RKO (cell line): ENCODE measurements at regions not wholly inside any gene's neighbourhood (a gene's known extent, or its start where the extent isn't known, plus 50 kb on each side); places are given as distances from the start of the nearest gene placed in this dataset.
"Not testable (repeated sequence)": the region's sequence is repeated elsewhere in the genome, so short reads cannot be mapped to it uniquely, and the experiment has no call there.

Experiments
- DNase-seq: peaks from one replicate; pipeline ENCODE4 v3.0.0-alpha.2; 2016; ENCODE audit warnings: low spot score

DNA sequence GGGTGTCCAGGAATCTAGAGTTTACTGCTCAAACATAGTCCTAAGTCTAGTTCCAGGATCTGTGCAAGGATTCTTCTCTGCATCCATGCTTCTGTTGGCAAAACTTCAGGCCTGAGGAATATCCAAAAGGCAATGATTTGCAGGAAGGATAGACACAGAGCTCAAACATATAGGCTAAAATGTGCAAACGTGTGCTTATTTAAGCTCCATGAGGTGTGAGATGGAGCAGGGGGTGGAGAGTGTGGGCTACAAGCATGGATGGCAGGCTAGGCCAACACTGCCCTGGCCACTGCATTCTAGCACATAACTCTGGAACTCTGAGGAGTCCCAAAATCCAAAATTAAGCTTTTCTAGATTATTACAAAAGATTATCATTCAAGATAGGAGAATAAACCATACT, 301.1 kb downstream of the PAX3 start:
- DNase-seq, result no peak

DNA sequence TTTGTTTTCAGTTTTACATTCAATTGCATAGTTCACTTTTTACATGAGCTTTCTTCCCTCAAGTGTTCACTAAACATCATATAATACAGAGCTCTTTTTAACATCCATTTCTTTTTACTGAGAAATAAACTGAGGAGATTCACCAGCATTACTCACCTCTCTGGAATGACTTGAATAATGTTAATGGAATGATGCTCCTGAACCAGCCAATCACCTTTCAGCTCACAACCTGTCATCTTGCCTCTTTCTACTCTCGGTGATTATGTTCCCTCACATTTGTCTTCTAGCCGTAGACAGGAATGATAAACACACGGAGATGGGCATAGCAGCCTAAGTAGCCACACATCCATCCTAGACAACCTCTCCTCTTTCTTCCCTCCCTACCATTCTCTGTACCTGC, 301.7 kb downstream of the PAX3 start:
- peak; percentile 41 for DNase-seq

DNA sequence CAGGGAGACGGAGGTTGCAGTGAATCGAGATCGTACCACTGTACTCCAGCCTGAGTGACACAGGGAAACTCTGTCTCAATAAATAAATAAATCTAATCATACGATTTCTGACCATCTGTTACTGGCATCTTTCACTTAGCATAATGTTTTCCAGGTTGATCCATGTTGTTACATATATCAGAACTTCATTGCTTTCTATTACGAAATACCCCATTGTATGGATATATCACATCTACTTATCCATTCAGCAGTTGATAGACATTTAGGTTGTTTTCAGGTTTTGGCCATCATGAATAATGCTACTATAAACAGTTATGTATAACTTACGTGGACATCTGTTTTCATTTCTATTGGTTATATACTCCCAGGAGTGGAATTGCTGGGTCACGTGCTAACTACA, 303.9 kb downstream of the PAX3 start:
- DNase-seq, result no peak

DNA sequence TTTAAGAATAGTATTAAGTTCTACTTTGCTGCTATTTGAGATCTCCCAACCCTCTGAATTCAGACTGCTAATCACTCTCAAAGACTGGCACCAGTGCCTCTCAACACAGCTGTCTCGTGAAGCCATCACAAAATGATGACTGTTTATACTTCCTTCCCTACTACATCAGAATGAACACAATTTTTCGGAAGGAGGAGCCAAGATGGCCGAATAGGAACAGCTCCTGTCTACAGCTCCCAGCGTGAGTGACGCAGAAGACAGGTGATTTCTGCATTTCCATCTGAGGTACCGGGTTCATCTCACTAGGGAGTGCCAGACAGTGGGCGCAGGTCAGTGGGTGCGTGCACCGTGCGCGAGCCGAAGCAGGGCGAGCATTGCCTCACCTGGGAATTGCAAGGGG, 314.4 kb downstream of the PAX3 start:
- DNase-seq, result not testable (repeated sequence)

DNA sequence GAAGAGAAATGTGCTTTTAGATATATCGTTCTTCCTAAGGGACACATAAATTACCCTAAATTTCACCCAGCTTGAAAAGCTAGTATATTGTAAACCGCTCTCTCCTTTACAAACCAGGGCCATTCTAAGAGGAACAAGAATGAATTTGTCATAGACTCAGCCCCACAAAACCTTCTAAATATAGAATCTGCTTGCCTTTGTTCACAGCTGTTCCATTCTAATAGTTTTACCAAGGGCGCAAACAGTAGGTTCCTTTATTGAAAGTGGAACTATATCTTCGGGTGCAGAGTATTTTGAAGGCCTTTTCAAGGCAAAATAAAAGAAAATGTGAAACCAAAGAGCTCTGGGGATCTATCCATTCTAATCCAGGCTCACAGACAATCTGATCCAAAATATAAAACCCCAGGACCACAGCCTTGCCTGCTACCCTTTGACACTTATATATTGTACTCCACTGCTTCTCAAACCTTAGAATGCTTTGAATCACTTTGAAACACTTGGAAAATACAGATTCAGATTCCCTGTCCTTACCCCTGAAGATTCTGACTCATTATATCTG, 316.8 kb downstream of the PAX3 start:
- no peak for DNase-seq

DNA sequence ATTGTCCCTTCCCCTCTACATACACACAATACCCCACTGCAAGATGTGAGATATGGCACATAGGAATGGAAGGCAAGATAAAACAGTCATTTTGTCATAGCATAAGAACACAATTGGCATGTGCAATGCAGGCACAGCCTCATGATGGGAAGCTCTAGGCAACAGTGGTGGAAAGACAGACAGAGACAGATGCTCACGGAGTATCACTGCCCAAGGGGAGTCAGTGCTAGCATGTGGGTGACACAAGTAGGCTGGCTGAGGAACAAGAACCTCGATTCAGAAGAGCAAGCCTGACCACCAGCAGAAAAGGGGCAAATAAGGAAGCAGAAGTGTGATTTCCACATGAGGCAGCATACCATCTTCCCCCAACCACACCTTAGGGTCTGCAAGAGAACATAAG, 323.6 kb downstream of the PAX3 start:
- no peak for DNase-seq

DNA sequence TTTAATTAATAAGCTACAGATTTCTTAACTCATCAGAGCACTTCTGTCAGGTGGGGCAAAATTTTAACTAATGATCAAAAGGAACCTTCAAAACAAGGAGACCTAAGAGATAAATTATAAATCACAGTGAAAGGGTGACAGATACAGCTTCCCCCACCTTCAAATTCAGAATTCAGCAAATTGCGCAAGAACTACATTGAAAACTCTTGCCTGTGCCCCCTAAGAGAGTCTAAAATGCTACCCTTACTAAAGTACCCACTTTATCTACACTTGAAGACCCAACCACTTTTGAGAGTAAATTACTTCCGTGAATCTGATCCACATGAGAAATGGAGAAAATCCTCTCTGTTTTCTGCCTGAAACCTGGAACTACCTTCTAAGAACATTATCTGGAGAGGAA, 324.9 kb downstream of the PAX3 start:
- no peak for DNase-seq

DNA sequence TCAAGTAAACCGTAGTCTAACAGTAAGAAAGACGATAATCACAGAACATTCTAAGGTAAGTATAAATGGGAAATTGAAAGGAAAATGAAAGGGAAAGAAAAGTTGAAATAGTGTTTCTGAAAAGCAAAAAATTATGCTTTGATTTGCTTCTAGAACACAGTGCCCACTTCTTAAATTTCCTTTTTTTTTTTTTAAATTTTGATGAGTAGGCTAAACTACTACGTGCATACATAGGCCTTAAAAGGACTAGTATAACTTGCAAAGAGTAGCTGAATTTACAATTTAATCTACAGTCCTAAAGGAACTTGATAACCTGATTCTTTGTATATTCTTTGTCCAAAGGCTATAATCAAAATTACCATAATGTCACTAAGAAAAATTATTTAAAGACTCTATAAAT, 325.3 kb downstream of the PAX3 start:
- DNase-seq, result no peak

DNA sequence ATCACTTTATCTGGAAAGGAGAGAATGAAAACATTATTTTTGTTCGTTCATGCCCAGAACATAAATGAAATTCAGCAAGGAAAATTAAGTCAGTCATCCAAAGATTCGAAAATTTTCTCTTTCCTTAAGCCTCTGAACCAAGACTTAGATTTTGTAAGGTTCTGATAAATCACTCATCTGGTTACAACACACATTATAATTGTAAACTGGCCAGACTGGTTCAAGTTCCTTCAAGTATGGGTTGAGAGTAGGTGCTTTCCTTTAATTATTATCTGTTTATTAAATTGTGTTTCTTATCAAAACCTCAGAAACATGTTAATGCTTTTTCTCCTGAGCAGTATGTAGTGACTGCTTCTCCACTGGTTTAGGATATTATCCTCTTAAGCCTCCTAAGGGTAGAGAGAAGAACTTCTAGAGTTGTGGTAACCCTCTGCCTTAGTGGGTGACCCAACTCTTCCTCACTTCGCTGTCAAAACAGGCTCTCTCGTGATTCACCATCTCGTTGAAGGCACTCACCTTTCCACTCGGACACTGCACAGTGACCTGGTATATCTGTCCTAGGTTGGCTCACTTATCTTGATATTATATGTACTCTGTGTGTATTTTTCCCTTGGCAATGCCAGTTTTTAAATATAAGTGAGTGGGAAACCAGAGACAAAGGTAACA, 325.9 kb downstream of the PAX3 start:
- no peak for DNase-seq

DNA sequence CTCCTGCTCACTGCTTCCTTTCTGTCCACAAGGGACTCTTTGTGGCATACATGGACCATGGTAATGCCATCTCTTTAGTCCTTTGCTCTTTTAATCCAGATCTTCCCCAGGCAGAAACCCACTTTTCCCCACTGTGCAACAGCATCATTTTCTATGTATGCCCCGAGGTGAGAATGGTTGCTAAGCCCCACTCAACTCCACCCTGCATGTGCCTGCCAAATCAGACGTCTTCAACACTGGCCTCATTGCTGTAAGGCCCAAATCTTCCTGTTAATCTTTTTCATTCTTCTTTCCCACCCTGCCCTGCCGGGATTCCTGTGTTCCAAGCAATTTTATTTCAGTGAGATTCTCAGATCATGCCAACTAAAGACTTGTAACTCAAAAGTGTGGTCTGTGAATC, 328.4 kb downstream of the PAX3 start:
- no peak for DNase-seq

DNA sequence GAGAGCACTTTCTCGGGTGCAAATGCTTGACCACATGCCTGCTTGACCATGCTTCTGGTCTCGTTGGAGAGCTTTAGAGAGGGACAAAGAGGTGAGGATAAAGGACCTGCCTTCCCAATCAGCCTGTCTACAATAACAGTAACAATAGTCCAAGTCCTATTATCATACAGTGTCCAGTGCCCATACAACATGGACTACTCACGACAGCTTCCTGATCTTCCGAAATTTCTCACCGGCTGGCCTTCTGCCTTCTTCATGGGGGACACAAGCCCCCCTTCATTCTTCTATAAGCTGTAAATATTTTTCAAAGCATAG, 329.0 kb downstream of the PAX3 start:
- DNase-seq, result no peak

DNA sequence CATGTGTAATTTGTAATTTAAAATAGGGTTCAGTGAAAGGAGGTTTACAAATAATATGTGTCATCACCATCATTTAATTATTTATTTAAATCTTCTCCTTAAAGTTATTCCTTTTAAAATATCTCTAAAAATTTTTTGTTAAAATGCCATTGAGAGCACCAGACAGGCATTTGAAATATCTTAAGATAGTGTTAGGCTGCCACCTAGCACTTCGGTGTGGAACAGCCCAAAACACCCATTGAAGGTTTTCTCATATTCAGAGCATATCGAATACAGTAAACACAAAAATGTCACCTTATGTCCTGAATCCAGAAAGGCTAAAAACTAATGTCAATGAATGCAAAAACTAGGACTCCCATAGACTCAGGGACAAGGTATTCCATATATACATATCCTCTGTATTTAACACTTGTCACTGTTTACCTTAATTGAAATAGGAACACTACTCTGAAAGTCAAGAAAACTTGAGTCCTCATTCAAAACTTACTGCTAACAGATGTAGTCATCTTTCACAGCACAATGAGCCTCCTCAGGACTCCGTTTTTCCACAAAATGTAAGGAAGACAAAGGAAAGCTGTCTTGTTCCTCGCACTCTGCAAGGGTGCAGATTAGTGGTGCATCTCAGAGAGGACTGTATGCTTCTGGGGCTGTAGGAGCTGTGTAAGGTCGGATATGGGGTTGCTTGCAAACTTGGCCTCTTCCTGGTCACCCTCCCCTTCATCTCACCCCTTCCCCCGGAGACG, 329.5 kb downstream of the PAX3 start:
- peak; percentile 27 for DNase-seq

DNA sequence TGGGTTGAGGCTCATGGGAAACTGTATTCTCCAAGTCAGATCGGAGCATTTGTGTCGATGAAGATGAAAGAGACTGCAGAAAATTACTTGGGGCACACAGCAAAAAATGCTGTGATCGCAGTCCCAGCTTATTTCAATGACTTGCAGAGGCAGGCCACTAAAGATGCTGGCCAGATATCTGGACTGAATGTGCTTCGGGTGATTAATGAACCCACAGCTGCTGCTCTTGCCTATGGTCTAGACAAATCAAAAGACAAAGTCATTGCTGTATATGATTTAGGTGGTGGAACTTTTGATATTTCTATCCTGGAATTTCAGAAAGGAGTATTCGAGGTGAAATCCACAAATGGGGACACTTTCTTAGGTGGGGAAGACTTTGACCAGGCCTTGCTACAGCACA, 336.6 kb downstream of the PAX3 start:
- no peak for DNase-seq

DNA sequence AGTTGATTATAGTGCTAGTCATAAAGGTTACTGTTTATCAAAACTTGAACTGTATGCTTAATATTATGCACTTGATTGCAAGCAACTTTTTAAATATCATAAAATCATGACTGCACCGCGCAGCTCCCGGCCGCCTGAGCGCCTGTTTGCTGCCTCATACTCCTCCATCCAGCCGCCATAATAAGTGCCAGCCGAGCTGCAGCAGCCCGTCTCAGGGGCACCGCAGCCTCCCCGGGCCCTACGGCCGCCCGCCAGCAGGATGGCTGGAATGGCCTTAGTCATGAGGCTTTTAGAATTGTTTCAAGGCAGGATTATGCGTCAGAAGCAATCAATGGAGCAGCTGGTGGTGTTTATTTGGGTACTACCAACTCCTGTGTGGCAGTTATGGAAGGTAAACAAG, 337.2 kb downstream of the PAX3 start:
- no peak for DNase-seq

DNA sequence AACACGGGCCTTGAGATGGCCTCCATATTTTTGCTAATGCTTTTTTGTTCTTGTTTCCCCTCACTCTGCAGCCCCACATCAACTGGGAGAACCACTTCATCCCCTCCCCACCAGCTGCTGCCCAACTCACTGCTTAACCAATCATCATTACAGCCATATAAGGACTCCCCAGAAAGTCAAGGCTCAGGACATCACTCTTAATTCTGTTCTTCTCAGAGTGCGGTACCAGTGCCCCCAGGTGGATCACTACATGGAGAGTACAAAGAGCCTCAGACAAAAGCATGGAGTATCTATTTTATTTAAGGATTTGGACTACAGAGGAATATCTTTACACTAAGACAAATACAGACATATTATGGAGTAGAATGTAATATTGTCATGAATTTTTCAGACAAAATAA, 340.6 kb downstream of the PAX3 start:
- DNase-seq, result no peak

DNA sequence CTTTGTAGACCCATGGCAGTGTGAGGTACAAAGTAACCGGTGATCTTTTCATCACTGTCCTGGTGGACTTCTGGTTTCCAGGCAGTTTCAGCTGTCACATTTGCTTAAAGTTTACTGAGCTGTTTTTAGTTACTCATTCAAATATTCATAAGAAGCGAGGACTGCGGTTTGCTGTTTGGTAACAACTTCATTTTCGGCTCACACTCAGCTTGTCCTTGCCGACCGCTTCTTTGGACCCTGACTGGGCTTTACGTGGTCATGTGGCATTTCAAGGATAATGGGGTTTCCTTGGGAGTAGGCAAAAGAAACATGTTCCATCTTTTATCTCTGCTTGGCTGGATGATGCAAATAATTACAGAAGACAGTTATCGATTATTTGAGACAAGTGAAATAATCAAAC, 350.7 kb downstream of the PAX3 start:
- no peak for DNase-seq

DNA sequence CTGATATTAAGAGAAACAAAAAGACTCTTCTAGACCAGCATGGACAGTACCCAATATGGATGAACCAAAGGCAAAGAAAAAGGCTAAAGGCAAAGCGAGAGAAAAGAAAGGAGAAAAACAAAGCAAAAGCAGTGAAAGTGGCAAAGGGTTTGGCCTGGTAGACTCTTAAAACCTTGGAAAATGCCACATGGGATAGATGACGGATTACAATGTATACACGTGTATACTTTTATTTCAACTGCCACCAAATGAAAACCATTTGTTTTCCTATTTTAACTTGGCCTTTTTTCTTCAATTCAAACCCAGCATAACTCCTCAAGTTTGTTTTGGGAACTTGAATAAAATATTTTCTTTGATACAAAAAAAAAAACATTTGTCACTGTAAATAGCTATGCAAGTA, 354.3 kb downstream of the PAX3 start:
- not testable (repeated sequence) for DNase-seq

DNA sequence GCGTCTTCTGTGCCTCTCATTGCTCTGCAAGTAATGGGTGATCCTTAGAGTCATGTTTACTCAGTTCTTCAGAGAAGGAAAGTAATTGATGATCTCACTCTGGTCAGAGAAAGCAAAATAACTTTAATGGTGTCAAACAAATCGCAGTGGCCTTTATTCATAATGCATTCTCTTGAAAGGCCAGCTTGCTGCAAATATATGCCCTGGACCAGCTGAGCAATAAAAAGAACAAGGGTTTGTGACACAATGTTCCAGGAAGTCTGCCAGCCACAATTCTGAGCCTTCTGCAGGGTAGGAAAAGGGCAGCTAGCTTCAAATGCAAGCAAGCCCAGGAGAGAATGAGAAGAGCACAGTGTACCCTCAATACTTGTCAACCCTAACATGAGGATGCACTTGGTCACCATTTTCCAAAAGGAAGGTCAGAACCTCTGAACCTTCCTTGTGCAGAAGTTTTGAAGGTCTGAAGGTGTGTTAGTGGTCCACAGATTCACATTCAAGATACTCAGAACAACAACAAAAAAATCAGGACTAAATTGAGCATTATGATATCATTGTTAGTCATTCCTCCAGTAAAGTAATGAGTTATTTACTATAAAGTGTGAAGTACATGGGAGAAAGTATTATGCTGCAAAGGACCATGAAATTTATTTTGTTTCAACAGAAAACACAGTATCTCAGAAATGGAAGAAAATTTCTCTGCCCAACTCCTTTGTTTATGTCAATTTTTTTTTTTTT, 355.6 kb downstream of the PAX3 start:
- DNase-seq, result no peak

DNA sequence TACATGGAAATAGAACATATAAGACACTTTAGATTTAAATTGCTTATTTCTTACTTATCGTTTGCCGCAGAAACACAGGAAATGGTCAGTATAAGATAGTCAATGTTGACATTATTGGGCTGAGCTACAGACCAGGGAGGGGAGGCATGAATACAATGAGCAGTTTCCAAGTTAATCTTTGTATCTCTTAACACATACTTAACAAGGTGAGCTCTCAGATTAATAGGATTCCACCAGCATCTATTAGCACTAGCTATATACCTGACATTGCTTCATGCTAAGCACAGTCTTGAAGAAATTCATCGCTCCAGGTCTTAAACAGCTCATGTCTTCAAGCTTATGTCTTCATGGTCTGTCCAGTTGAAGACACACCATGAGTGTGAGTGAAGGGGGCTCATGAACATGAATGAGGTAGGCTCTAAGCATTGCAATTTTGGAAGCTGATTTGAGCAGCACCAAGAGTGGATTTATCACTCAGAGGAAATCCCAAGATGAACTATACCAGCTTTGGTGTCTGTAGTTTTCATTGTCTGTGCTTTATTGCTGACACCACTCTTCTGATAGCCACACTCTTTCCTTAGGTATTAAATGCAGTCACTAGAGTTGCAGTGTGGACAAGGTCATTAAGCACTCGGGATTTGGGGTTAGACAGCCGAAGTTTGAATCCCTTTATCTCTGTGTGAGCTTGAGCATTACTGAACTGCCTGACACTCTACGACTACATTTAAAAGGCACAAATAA, 359.3 kb upstream of the EPHA4 start:
- DNase-seq, result no peak

DNA sequence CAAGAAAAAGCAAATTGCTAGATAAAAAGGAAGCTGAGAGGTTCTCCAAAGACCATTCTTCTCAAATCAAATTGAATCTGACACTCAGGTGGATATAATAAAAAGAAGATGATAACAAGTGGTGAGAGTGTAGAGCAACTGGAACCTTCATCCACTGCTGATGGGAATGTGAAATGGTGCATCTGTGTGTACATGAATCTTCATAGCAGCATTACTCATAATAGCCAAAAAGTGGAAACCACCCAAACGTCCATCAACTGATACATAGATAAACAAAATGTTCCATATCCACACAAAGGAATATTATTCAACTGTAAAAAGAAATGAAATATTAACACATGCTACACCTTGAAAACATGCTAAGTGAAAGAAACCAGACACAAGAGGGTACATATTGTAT, 357.2 kb upstream of the EPHA4 start:
- DNase-seq, result no peak

DNA sequence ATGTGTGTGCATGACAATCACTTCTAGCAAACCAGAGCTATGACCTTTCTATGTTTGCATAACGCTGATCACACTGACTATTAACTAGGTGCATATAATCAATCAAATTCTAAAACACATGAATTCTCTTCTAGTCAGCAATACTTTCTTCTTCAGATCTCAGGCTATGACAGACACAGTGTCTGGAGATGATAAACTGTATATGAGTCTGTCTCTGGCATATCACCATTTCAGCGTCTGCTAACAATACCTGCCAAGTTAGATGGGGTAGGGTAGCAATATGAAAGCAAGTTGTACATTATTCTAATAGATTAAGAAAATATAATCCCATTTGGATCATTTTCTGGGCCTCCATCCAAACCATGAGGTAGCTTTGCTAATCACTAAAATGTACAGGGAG, 354.2 kb upstream of the EPHA4 start:
- DNase-seq, result no peak

DNA sequence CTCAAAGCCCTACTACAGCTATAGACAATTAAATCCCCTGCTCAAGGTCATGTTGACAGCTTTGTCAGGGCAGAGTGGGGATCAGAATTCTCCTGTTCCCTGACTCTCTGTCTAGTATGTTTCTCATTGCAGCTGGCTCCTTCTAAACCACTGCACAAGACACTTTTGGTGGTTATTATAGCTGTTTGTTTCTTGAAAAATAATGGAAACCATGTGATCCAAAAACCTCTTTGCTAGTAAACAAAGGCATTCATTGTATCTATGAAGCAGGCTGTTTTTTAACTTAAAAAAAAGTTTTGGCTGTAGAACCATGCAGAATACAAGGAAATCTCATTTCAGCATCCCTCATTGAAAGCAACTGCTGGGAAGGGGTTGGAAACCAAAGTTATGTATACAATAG, 352.5 kb upstream of the EPHA4 start:
- DNase-seq, result no peak

DNA sequence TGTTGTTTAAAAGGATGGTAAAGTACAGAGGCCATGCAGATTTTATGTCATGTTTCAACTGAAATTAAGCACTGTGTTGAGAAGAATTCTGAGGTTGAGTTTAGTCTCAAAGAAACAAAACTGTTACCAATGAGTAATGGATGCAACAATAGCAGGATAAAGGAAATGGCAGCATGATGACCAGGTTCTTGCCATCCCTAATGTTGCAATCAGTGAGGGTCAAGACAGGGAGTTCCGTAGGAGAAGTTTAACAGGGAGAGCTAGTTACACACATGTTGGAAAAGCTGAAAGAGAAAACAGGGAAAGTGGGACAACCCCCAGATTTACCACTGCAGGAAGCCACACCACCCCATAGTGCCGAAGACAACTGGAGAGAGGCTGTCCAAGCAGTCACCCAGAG, 343.8 kb upstream of the EPHA4 start:
- DNase-seq, result no peak
